A549 (cell line): ENCODE measurements at regions not wholly inside any gene's neighbourhood (a gene's known extent, or its start where the extent isn't known, plus 50 kb on each side); places are given as distances from the start of the nearest gene placed in this dataset.

Experiments
- ATAC-seq, 2 experiments: fragments of 200-7000 bp in 1 of 2; fragments of >200 bp in 1 of 2; cut with Nextera tagmentation in 1 of 2; cut with Tn5 transposase in 1 of 2; 3 replicates each; pipeline versions ENCODE4 v1.8.0 to v1.9.1; 2018 to 2020; ENCODE audit warnings: mild to moderate bottlenecking in 1 of 2, moderate library complexity in 1 of 2
- CTCF ChIA-PET: fragments of 300-600 bp; sonication (Branson Sonifier 250); formaldehyde crosslinking; extraction: SDS; loops from one replicate; lab custom pipeline; 2021; ENCODE audit warnings: antibody characterized with exemption, inconsistent platforms; lab: Yijun Ruan, JAX
- POLR2A ChIA-PET: fragments of 350-600 bp; formaldehyde crosslinking; extraction: SDS; loops from one replicate; lab custom pipeline; 2021; ENCODE audit warnings: antibody characterized with exemption, inconsistent platforms; lab: Yijun Ruan, JAX
- DNase-seq, 2 experiments: peaks; one replicate each; pipeline versions ENCODE4 v3.0.0 to v3.0.0-alpha.2; 2011 to 2016; ENCODE audit warnings: low read depth in 1 of 2, low spot score in 1 of 2
- FAIRE-seq: peaks from 2 replicates; lab custom pipeline; 2011; peaks lifted over from hg19 to GRCh38; lab: Jason Lieb, UNC
- H3K27ac ChIP-seq, 2 experiments: fragments of >200 bp; sonication (Bioruptor Twin); formaldehyde crosslinking; 3 replicates each; pipeline ENCODE4 v1.5.1; 2016 to 2017
- H3K4me1 ChIP-seq: fragments of >200 bp; sonication (Bioruptor Twin); formaldehyde crosslinking; 3 replicates; pipeline ENCODE4 v1.6.1; 2016
- H3K4me2 ChIP-seq: fragments of >200 bp; sonication (Bioruptor Twin); formaldehyde crosslinking; 3 replicates; pipeline ENCODE4 v1.6.1; 2016
- H3K4me3 ChIP-seq: fragments of >200 bp; sonication (Bioruptor Twin); formaldehyde crosslinking; 3 replicates; pipeline ENCODE4 v1.5.1; 2016
- H3K9me3 ChIP-seq: fragments of >200 bp; sonication (Bioruptor Twin); formaldehyde crosslinking; 3 replicates; pipeline ENCODE4 v1.6.1; 2016
- CBX2 ChIP-seq: fragments of 200-600 bp; sonication (generic); IDR thresholded peaks from 2 replicates; pipeline ENCODE4 v1.6.1; 2016; ENCODE audit warnings: low read depth, mild to moderate bottlenecking, borderline replicate concordance
- CBX8 ChIP-seq: fragments of 200-600 bp; sonication (generic); IDR thresholded peaks from 2 replicates; pipeline ENCODE4 v1.6.1; 2016
- CHD4 ChIP-seq: fragments of 200-600 bp; sonication (generic); IDR thresholded peaks from 2 replicates; pipeline ENCODE4 v1.6.1; 2016; ENCODE audit warnings: antibody characterized with exemption, mild to moderate bottlenecking, borderline replicate concordance
- FOSL2 ChIP-seq, 2 experiments: fragments of 450-650 bp in 1 of 2; fragments of >200 bp in 1 of 2; sonication (Bioruptor Twin) in 1 of 2; formaldehyde crosslinking; IDR thresholded peaks; 2 replicates each; pipeline versions ENCODE4 v1.5.0 to v1.6.1; 2016 to 2020; ENCODE audit warnings: mild to moderate bottlenecking in 1 of 2, moderate library complexity in 1 of 2
- GATA3 ChIP-seq: IDR thresholded peaks from 2 replicates; pipeline ENCODE4 v1.6.1; 2012; ENCODE audit warnings: borderline replicate concordance
- HDAC2 ChIP-seq: fragments of 200-600 bp; sonication (generic); IDR thresholded peaks from 2 replicates; pipeline ENCODE4 v1.6.1; 2016
- HOXA7 ChIP-seq: fragments of 250-450 bp; sonication (Bioruptor Pico); IDR thresholded peaks from 2 replicates; pipeline ENCODE4 v1.5.0; 2020; ENCODE audit warnings: mild to moderate bottlenecking, moderate library complexity
- HOXB5 ChIP-seq: fragments of 250-450 bp; sonication (Bioruptor Pico); IDR thresholded peaks from 2 replicates; pipeline ENCODE4 v1.5.0; 2020; ENCODE audit warnings: mild to moderate bottlenecking, moderate library complexity
- MAZ ChIP-seq: fragments of 150-350 bp; IDR thresholded peaks from 2 replicates; pipeline ENCODE4 v1.6.1; 2014; ENCODE audit warnings: antibody characterized with exemption, low read depth, low read length, borderline replicate concordance
- MYC ChIP-seq: IDR thresholded peaks from 2 replicates; pipeline ENCODE4 v1.6.1; 2012; ENCODE audit warnings: mild to moderate bottlenecking, inconsistent platforms, low read length, improper control_type of control experiment, borderline replicate concordance
- TP53 ChIP-seq: fragments of 250-450 bp; sonication (Bioruptor Pico); IDR thresholded peaks from 2 replicates; pipeline ENCODE4 v1.5.0; 2021; ENCODE audit warnings: mild to moderate bottlenecking, moderate library complexity
- ZNF302 ChIP-seq: fragments of 250-450 bp; sonication (Bioruptor Pico); IDR thresholded peaks from 2 replicates; pipeline ENCODE4 v1.9.0; 2021; ENCODE audit warnings: inconsistent platforms, mild to moderate bottlenecking, moderate library complexity
- WGBS: methylation state at CpG from one replicate; pipeline ENCODE4 v1.1.6; 2017; ENCODE audit errors: missing lambda C conversion rate; 5-methylcytosine and 5-hydroxymethylcytosine counted together
- TF ChIP-seq, protein P1 (sequence below): IDR thresholded peaks from 2 replicates; pipeline ENCODE4 v1.6.1; 2012
- TF ChIP-seq, protein P2 (sequence below): fragments of 200-600 bp; sonication (generic); IDR thresholded peaks from 2 replicates; pipeline ENCODE4 v1.6.1; 2016; ENCODE audit warnings: antibody characterized with exemption, mild to moderate bottlenecking, moderate library complexity

DNA sequence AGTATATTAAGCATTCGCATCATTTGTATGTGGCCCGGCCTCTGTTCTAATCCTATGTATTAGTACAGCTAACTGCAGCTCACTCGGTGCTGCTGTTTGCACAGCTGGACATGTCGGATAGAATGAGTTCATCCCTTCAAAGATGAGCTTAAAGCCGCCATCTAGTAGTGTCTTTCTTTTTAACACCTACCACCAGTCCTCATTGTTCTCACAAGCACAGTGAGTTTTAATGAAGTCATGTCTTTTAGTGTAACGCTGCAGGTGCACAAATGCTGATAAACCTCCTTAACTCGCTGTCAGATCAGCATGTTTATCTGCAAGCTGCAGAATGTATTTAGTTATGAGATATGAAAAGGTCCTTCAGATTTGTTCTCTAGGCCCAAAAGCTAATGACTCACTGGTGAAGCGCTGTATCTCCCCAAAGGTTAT is 247.5 kb downstream of the MTERF1 start:
- Histone ChIP-seq H3K9me3 (no peaks in the 10 kb centered on the region), H3K4me2 (no peak overlapping the region), H3K4me1 (peaks cover 3% of the 10 kb centered on the region; the same call in 1 of the 3 replicates), H3K27ac (no peak overlapping the region), H3K4me3 (no peak overlapping the region)
- 56% methylated on average over 8 of the region's 8 CpGs for WGBS
- ATAC-seq = no peak
- no peak for DNase-seq
- FAIRE-seq = no peak
- ChIA-PET CTCF (interaction anchor here (1.2 kb wide), 1 partner anchor 550 kb away, joined by 3 read pairs; no protein-coding TSS in a partner anchor), POLR2A (interaction anchor here (0.5 kb wide), 1 partner anchor 1204 kb away, joined by 5 read pairs; the partner anchor contains the start of gene CDK6)
- no peak for TF ChIP-seq CBX2
- TF ChIP-seq, protein P1, sequence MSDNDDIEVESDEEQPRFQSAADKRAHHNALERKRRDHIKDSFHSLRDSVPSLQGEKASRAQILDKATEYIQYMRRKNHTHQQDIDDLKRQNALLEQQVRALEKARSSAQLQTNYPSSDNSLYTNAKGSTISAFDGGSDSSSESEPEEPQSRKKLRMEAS = no peak
- TF ChIP-seq HOXB5 (CRISPR knock-in tag) = no peak
- TF ChIP-seq MYC = no peak
- no peak for TF ChIP-seq GATA3
- TF ChIP-seq ZNF302 (CRISPR knock-in tag) = no peak
- TF ChIP-seq, protein P2, sequence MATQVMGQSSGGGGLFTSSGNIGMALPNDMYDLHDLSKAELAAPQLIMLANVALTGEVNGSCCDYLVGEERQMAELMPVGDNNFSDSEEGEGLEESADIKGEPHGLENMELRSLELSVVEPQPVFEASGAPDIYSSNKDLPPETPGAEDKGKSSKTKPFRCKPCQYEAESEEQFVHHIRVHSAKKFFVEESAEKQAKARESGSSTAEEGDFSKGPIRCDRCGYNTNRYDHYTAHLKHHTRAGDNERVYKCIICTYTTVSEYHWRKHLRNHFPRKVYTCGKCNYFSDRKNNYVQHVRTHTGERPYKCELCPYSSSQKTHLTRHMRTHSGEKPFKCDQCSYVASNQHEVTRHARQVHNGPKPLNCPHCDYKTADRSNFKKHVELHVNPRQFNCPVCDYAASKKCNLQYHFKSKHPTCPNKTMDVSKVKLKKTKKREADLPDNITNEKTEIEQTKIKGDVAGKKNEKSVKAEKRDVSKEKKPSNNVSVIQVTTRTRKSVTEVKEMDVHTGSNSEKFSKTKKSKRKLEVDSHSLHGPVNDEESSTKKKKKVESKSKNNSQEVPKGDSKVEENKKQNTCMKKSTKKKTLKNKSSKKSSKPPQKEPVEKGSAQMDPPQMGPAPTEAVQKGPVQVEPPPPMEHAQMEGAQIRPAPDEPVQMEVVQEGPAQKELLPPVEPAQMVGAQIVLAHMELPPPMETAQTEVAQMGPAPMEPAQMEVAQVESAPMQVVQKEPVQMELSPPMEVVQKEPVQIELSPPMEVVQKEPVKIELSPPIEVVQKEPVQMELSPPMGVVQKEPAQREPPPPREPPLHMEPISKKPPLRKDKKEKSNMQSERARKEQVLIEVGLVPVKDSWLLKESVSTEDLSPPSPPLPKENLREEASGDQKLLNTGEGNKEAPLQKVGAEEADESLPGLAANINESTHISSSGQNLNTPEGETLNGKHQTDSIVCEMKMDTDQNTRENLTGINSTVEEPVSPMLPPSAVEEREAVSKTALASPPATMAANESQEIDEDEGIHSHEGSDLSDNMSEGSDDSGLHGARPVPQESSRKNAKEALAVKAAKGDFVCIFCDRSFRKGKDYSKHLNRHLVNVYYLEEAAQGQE = no peak
- TF ChIP-seq HDAC2 = no peak
- no peak for TF ChIP-seq FOSL2 (IDR thresholded peaks at IDR 0.05)
- no peak for TF ChIP-seq FOSL2 (CRISPR knock-in tag; IDR thresholded peaks at IDR 0.05)

DNA sequence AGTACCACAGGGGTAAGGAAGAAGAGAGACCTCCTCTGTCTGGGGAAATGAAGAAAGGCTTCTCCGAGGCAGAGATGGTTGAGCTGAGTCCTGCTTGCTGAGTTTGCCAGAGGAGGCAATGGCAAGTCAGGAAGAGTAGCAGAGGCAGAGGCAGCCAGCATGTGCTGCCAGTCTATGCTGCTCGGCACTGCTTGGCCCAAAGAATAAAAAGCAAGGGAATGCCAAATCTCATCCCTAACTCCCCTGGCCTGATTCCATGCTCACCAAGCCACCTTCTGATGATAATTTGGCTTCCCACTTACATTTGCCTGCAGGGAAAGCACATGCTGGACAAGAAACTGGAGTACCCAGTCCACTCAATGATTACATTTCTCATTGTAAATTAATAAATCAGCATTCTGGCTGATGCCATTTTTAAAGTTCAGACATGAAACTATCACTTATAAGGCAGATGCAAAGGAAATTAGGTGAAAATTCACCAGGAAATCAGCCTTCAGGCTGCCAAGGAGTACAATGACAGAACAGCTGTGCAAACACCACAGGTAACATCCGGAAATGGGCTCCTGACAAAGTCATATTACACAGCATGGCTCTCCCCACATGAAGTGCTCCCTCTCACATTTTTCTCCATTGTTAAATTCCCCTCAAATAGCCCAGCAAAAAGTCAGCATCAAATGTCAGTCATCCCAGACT is 245.9 kb downstream of the MTERF1 start:
- Histone ChIP-seq H3K4me2 (no peak overlapping the region), H3K9me3 (no peaks in the 10 kb centered on the region), H3K4me1 (peaks cover 3% of the 10 kb centered on the region; the same call in 1 of the 3 replicates), H3K27ac (no peak overlapping the region), H3K4me3 (no peak overlapping the region)
- DNase-seq (no peak), ATAC-seq (no peak), FAIRE-seq (no peak)
- TF ChIP-seq TP53 (CRISPR knock-in tag) (no peak), MAZ (no peak), HOXA7 (no peak), CHD4 (no peak), CBX8 (no peak)
- TF ChIP-seq, protein P2 = no peak
- TF ChIP-seq, all 56 proteins: peak for 0
- 23% methylated on average over 3 of the region's 3 CpGs for WGBS
- CTCF ChIA-PET = no interaction called here
- POLR2A ChIA-PET = no interaction called here
